ENCODE measurements at regions not wholly inside any gene's neighbourhood (a gene's known extent, or its start where the extent isn't known, plus 50 kb on each side); places are given as distances from the start of the nearest gene placed in this dataset.

DNA sequence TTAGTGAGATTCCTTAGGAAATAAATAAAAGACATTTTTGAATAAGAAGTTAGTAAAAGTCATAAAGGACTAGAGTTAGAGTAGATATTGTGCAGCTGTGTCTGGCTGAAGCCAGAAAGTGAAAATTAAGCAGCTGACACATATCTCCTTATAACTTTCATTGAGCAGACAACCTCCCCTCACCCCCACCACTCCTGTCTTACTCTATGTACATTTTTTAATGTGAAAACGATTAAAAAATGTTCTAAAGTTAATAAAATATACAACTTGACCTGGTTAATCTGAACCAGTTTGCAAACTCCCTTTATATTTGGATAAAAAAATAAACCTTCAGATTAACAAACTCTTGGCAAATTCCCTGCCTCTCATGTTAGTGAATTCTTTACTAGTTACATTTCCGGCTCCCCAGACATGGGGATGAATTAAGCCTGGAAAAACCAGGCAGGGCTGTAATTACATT is 462.8 kb downstream of the MEIS1 start:
- no peak for DNase-seq

- DNase-seq = no peak
These were observed 464.2 kb downstream of the MEIS1 start for GRCh38 chr2:66899109-66899508.

DNA sequence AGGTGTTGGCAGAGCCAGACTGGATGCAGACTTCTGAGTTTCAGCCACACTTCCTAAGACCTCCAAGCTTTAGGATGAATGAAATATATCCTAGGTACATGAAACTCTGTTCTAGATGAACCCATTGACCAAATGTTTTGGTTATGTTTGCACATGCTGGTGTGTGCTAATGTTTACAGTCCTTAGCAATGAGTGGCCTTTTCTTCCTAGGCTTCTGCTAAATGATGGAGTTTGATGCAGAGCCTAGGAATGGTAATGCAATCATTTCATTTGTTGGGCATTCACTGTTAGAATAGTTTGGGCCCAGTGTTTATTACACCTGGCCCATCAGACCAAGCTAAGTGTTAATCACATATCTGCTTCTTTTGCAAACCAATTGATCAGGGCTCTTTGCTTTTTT is 464.7 kb downstream of the MEIS1 start:
- DNase-seq = no peak

DNA sequence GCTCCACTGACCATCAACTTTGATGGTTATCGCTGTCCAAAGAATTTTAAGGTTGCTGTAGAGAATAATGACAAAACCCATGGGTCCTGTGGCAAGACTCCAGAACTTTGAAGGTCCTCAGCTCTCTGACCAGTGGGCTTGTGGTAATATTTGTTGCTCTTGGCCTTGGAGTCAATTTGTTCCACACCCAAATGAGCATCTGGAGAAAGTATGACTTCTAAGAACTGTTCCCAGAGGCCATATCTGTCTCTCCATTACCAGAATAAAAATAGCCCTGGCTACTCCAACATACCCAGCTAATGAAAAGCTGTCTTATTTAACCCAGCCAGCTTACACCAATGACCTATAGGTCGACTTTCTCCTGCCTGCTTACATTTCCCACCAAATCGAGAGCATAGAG is 466.4 kb downstream of the MEIS1 start:
- no peak for DNase-seq

DNA sequence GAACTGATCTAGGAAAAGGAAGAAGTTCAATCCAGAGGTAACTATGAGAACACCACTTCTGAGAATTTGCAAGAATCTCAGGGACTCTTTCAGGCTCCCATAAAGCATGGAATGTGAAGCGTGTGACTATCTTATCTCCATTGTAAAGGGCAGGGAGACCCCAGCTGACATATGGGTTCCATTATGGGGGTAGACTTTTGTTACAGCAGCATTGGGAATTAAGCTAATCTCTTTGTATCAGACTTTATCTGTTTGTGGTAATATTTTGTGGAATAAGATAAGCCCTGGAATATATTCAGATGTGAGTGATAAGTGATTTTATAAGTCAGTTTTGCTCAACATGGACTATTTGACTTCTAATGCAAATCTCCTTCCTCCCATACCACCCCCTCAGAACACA is 468.3 kb downstream of the MEIS1 start:
- no peak for DNase-seq

DNA sequence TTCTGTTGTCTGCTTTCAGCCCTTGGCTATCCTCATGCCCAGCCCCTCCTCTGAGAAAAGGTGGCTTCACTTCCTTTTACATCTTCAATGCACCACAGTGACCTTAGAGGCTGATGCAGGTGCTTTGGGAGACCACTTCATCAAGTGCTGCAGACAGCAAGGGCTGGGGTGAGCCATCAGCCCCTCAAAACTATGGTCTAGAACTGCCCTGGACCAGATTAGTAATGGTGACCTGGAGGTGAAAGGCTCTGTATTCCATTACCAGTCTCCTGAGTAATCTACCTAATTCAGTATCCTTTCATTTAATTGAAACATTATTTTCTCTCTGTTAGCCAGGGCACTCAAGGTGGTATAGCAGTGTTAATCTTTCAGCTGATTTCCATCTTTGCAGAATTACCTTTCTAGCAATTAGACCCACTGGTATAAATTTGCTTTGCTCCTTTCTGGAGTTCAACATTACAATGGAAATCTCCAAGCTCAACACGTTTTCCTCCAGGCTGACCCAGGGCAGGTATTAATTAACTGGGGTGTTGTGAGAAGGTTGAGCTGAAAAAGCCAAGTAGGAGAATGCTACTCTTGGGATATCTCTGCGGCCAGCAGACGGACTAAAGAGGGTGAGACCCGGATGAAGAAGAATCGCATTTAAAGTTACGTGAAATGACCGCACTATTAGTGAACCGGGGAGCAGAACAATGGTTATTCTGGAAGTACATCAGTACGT is 469.0 kb downstream of the MEIS1 start:
- DNase-seq = no peak

GRCh38 chr2:66915237-66915636 is 480.3 kb downstream of the MEIS1 start:
- no peak for DNase-seq

GRCh38 chr2:66919286-66919685 is 477.8 kb upstream of the ETAA1 start:
- DNase-seq = no peak

- DNase-seq = no peak
These were observed 476.7 kb upstream of the ETAA1 start for GRCh38 chr2:66920415-66920814.

DNA sequence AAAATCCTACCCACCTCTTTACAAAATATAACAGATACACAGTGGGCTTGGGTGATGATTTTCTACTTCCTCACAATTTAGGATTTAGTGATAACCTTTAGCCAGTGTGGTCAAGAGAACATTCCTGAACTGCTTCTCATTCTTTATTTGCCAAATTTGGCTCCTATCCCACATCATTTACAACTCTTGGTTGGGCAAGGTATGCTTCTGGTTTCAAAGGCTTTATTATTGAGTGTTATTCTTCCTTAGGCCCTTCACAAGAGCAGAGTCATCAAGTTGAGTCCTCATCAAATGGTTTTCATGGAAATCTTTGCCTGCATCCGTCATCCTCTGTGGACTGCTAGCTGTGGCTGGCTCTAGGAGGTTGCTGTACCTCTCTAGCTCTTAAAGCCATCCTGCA is 472.0 kb upstream of the ETAA1 start:
- DNase-seq = no peak

GRCh38 chr2:66926594-66927112 is 470.5 kb upstream of the ETAA1 start:
- DNase-seq = no peak

DNA sequence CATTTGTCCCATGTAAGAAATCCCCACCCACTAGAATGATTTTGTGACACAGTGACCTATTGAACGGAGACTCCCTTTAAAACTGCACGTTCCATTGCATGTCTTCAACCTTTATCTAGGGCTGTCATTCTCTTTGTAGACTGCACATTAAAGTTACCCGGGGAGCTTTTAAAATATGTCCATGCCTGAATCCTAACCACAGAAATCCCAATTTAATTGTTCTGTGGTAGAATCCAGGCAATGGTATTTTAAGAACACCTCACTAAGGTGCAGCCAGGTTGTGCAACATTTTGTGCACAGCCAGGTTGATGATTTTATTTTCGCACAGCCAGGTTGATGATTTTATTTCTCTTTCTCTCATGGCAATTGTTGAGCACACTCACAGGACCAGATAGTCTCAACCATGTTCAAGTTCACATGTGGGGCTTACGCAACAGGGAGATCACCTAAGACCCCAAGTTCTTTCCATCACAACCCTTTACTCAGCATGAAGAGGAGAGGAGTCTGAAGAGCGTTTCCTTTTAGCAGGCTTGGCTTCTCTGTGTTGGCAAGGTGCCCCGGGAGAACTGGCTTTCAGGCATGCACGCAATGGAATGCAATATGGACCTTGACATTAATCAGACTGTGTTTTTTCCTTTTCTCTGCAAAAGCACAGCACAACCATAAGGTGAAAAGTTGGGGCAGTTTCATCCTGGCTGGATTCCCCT is 467.3 kb upstream of the ETAA1 start:
- peak; percentile 68 for DNase-seq

GRCh38 chr2:66930339-66931220 is 466.6 kb upstream of the ETAA1 start:
- no peak for DNase-seq

DNA sequence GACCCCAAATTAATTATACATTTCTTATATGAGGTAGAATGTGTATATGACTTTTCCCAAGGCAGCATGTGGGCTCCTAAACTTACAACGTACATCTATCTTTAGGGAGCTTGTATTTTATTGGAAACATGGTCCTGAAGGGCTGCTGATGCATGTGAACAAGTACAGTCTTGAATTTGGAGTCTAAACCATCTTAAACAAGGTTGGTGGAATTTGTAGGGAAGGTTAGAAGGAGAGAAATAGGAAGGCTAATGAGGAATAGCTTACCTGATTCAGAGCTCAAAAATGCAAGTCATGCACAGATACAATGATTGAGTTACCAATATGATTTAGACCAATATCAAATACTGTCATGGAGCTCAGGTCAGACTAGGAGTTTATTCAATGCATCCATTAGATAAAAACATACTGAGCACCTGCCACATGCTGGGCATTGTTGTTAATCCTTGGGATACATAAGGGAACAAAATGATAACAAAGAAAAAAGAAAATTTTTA is 458.6 kb upstream of the ETAA1 start:
- no peak for DNase-seq

GRCh38 chr2:66940080-66940479 is 457.1 kb upstream of the ETAA1 start:
- no peak for DNase-seq

DNA sequence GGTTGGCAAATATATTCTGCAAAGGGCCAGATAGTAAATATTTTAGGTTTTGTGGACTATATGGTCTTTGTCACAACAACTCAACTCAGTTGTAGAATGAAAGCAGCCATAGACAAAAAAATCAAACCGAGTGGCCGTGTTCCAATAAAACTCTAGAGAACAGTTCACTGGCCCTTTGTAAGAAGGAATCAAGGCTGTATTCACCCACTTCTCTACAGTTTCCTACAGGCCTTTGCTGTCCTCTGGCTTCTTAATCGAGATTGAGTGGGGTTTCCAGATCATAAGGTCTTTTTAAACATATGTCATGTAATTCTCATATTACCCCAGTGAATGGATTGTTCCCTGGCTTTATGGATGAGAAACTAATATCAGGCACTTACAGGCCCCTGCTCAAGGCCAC is 448.9 kb upstream of the ETAA1 start:
- no peak for DNase-seq

DNA sequence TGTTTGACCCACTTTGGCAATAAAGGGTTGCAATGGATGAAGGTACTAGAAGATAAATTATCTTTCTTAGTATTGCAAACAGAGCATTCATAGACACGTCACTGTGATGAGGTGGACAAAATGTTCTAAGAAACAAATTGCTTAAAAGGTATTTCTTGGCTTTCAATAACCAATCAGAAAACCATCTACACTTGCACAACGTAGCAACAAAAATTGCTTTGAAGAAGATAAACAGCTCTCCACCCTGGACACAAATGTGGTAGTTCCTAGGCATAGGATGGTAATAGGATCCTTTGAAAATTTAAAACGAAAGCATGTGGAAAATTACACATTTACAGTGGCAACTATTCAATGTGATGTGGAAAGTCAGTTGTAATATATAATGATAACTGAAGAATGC is 439.9 kb upstream of the ETAA1 start:
- DNase-seq = no peak

- no peak for DNase-seq
These were observed 439.5 kb upstream of the ETAA1 start for GRCh38 chr2:66957677-66958076.

GRCh38 chr2:66960161-66960560 is 437.0 kb upstream of the ETAA1 start:
- DNase-seq = no peak

- no peak for DNase-seq
These were observed 434.4 kb upstream of the ETAA1 start for GRCh38 chr2:66962716-66963115.

GRCh38 chr2:66966631-66967030 is 430.5 kb upstream of the ETAA1 start:
- no peak for DNase-seq

DNA sequence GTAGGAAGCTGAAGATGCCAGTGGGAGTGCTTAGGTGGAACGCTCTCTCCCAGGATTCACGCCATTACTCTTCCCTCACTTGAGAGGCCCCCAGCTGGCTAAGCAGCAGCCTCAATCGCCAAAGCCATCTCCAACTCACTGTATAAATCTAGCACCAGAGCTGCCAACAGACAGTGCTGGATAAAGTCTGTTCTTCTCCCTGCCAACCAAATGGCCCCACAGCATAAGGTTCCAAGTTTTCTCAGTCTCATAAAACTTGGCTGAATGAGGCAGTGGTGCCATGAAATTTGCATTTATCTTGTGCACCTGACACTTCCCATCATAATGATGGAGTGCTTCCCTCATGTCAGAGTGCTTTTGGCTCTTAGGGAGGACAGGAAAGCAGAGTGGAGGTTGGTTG is 428.2 kb upstream of the ETAA1 start:
- no peak for DNase-seq

- no peak for DNase-seq
These were observed 416.1 kb upstream of the ETAA1 start for GRCh38 chr2:66981074-66981473.
